HUES6 (cell line): ENCODE measurements at regions not wholly inside any gene's neighbourhood (a gene's known extent, or its start where the extent isn't known, plus 50 kb on each side); places are given as distances from the start of the nearest gene placed in this dataset.

ENCODE experiments used
- H3K27ac ChIP-seq: 2 replicates; pipeline ENCODE4 v1.7.0; 2013; ENCODE audit warnings: low read depth, mild to moderate bottlenecking, low read length, inconsistent platforms
- H3K27me3 ChIP-seq: 2 replicates; pipeline ENCODE4 v1.6.1; 2013; ENCODE audit warnings: low read length; ENCODE audit not compliant: control insufficient read depth, insufficient read depth
- H3K36me3 ChIP-seq: 2 replicates; pipeline ENCODE4 v1.6.1; 2013; ENCODE audit warnings: low read length; ENCODE audit not compliant: control insufficient read depth, insufficient read depth
- H3K4me1 ChIP-seq: 2 replicates; pipeline ENCODE4 v1.6.1; 2013; ENCODE audit warnings: low read length; ENCODE audit not compliant: control insufficient read depth, insufficient read depth
- H3K4me3 ChIP-seq: 2 replicates; pipeline ENCODE4 v1.5.1; 2013; ENCODE audit warnings: low read depth, low read length
- H3K9ac ChIP-seq: one replicate; pipeline ENCODE4 v1.6.1; 2013; ENCODE audit warnings: mild to moderate bottlenecking, low read length
- H3K9me3 ChIP-seq: 2 replicates; pipeline ENCODE4 v1.6.1; 2013; ENCODE audit warnings: low read depth, low read length; ENCODE audit not compliant: control insufficient read depth, insufficient read depth

DNA sequence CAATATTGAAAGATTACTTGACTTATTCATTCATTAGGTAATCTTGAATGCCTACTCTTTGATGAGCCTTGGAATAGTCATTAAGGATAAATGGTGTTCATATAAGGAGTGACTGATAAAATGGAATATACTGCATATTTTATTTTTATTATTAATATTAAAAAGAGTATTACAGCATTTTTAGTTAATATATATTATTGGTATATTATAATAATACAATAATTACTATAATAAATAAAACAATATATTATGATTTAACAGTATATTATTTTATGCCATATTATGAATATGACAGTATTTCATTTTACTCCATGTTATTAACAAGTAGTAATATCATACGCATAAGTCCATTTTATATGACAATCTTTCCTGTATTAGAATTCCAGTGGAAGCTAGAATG is 490.8 kb upstream of the NFIA start:
- Histone ChIP-seq H3K9me3 (0 out of 2 replicates have a peak, but pooled peaks cover 4% of the 10 kb centered on the region), H3K4me3 (no peak overlapping the region)

DNA sequence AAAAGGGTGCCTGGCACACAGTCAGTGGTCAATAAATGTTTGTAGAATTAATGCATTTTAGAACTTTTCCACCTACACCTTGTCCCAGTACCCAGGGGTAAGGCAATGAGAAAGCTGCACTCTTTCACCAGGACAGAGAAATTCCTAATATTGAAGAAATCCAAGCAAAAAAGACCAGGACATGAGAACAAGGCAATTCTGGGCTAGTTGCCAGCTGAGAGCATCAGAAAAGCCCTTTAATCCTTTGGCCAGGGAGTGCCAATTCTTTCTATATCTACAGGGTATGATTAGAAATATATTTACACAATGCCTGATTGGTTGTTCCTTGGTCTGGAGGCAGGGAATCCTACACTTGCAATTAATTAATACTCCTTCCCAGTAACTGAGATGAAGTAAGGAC is 492.4 kb upstream of the NFIA start:
- Histone ChIP-seq H3K4me3 (no peak overlapping the region), H3K4me1 (no peaks in the 10 kb centered on the region), H3K36me3 (no peaks in the 10 kb centered on the region), H3K27me3 (no peaks in the 10 kb centered on the region), H3K9me3 (peaks cover 4% of the 10 kb centered on the region; the same call in 1 of the 2 replicates), H3K9ac (no peak overlapping the region), H3K27ac (no peak overlapping the region)

More for the DNA sequence above, 490.8 kb upstream of the NFIA start:
- H3K27ac ChIP-seq, result no peak overlapping the region
- no peaks in the 10 kb centered on the region for H3K27me3 ChIP-seq
- H3K36me3 ChIP-seq, result no peaks in the 10 kb centered on the region
- no peaks in the 10 kb centered on the region for H3K4me1 ChIP-seq
- H3K9ac ChIP-seq, result no peak overlapping the region

- Histone ChIP-seq H3K4me3 (no peak overlapping the region), H3K27ac (no peak overlapping the region), H3K9me3 (peaks cover 10% of the 10 kb centered on the region), H3K4me1 (no peaks in the 10 kb centered on the region), H3K9ac (no peak overlapping the region), H3K27me3 (no peaks in the 10 kb centered on the region), H3K36me3 (no peaks in the 10 kb centered on the region)
Observed at GRCh38 chr1:60589046-60589748, 493.2 kb upstream of the NFIA start.

- no peaks in the 10 kb centered on the region for H3K36me3 ChIP-seq
- H3K9ac ChIP-seq, result no peak overlapping the region
- H3K4me3 ChIP-seq, result no peak overlapping the region
- H3K27me3 ChIP-seq, result no peaks in the 10 kb centered on the region
- no peak overlapping the region for H3K27ac ChIP-seq
- no peaks in the 10 kb centered on the region for H3K4me1 ChIP-seq
- H3K9me3 ChIP-seq, result peaks cover 25% of the 10 kb centered on the region
Observed at GRCh38 chr1:60584371-60584770, 498.0 kb upstream of the NFIA start.

- Histone ChIP-seq H3K9ac (no peak overlapping the region), H3K4me3 (no peak overlapping the region), H3K27me3 (no peaks in the 10 kb centered on the region), H3K4me1 (no peaks in the 10 kb centered on the region), H3K27ac (no peak overlapping the region), H3K9me3 (peaks cover 25% of the 10 kb centered on the region), H3K36me3 (no peaks in the 10 kb centered on the region)
Observed at GRCh38 chr1:60583696-60584095, 498.7 kb upstream of the NFIA start.

DNA sequence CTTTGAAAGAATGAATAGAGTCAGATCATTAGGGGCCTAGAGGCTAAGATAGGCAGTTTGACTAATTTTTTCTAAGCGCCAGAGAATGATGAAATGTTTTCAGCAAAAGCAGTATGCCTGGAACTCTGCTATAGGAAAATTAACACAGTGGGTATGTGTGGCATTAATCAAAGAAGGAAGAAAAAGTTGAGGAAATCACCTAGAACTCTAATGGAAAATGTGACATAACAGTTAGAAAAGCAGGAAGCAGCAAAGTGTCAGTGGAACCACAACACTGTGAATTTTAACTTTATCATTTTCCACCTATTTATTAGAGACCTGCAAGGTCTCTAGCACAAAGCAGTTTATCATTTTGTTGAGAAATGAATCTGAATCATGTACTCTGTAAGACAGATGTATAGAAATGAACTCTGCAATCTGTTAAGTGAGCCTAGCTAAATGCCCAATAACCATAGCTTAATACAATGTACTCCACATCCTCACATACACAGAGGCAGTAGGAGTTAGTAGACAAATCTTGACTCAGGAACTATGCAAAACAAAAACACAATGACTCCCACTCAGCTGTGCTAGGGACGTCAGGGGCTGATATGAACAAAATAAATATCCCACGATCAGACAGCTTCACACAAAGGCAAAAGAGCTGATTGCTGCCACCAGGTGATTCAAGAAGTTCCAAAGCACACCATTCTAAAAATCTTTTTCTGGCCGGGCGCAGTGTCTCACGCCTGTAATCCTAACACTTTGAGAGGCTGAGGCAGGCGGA is 500.7 kb upstream of the NFIA start:
- H3K27ac ChIP-seq, result no peak overlapping the region
- no peaks in the 10 kb centered on the region for H3K27me3 ChIP-seq
- no peaks in the 10 kb centered on the region for H3K4me1 ChIP-seq
- H3K36me3 ChIP-seq, result no peaks in the 10 kb centered on the region
- H3K9me3 ChIP-seq, result peaks cover 25% of the 10 kb centered on the region
- H3K4me3 ChIP-seq, result no peak overlapping the region
- no peak overlapping the region for H3K9ac ChIP-seq

GRCh38 chr1:60577029-60577428 is 503.5 kb upstream of the C1orf87 start:
- H3K27me3 ChIP-seq, result no peaks in the 10 kb centered on the region
- H3K36me3 ChIP-seq, result no peaks in the 10 kb centered on the region
- no peak overlapping the region for H3K9ac ChIP-seq
- no peak overlapping the region for H3K27ac ChIP-seq
- H3K4me3 ChIP-seq, result no peak overlapping the region
- no peaks in the 10 kb centered on the region for H3K9me3 ChIP-seq
- peaks cover 12% of the 10 kb centered on the region for H3K4me1 ChIP-seq

DNA sequence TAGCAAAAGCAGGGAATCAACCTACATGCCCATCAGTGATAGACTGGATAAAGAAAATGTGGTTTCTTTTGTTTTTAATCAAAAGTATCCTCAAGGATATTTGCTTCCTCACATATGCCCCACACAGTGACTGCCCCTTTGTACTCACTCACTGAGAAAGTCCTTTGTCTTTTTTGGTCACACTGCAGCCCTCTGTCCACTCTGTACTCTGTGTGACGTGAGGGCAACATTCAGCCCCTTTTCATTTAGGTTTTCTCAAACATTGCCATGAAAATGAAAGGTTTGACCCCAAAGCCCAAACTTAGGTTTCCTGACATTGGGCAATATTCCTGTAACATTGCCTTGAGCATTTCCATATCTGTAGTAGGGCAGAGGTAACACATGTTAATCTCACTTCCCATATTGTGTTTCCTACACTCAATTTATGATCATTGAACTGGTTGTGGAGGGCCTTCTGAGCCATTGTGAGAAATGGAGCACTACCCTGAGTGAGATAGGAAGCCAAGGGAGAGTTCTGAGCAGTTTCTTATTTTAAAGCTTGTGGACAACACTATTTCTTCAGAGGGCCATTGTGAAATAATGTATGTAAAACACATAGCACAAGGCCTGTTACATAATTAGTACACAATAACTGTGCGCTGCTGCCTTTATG is 501.9 kb upstream of the C1orf87 start:
- no peak overlapping the region for H3K9ac ChIP-seq

GRCh38 chr1:60573726-60574409 is 500.3 kb upstream of the C1orf87 start:
- Histone ChIP-seq H3K9me3 (no peaks in the 10 kb centered on the region), H3K9ac (no peak overlapping the region), H3K4me3 (no peak overlapping the region), H3K4me1 (peaks cover 12% of the 10 kb centered on the region), H3K27me3 (no peaks in the 10 kb centered on the region), H3K27ac (no peak overlapping the region), H3K36me3 (no peaks in the 10 kb centered on the region)

More for the DNA sequence above, 501.9 kb upstream of the C1orf87 start:
- H3K27ac ChIP-seq, result no peak overlapping the region
- no peaks in the 10 kb centered on the region for H3K9me3 ChIP-seq
- H3K4me1 ChIP-seq, result peaks cover 12% of the 10 kb centered on the region
- no peaks in the 10 kb centered on the region for H3K36me3 ChIP-seq
- H3K27me3 ChIP-seq, result no peaks in the 10 kb centered on the region
- H3K4me3 ChIP-seq, result no peak overlapping the region

DNA sequence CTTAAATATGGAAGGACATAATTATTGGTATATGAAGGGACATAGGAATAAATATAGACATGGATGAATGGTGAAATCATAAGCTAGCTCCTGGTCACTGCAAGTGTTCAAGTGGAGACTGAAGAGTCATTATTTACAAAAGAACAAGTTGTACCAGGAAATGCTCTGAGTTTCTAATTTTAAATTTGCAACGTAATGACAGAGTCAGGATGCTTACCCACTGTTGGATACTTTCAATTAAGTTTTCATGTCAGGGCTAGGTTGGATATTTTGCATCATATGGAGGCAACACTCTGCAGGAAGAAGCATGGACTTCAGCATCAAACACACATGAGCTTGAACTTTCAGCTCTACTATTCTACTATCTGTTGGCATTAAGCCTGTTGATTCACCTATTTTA is 499.6 kb upstream of the C1orf87 start:
- Histone ChIP-seq H3K27ac (no peak overlapping the region), H3K9ac (no peak overlapping the region), H3K4me1 (peaks cover 12% of the 10 kb centered on the region), H3K27me3 (no peaks in the 10 kb centered on the region), H3K9me3 (no peaks in the 10 kb centered on the region), H3K4me3 (no peak overlapping the region), H3K36me3 (no peaks in the 10 kb centered on the region)
